ENCODE measurements at regions not wholly inside any gene's neighbourhood (a gene's known extent, or its start where the extent isn't known, plus 50 kb on each side); places are given as distances from the start of the nearest gene placed in this dataset.

DNA sequence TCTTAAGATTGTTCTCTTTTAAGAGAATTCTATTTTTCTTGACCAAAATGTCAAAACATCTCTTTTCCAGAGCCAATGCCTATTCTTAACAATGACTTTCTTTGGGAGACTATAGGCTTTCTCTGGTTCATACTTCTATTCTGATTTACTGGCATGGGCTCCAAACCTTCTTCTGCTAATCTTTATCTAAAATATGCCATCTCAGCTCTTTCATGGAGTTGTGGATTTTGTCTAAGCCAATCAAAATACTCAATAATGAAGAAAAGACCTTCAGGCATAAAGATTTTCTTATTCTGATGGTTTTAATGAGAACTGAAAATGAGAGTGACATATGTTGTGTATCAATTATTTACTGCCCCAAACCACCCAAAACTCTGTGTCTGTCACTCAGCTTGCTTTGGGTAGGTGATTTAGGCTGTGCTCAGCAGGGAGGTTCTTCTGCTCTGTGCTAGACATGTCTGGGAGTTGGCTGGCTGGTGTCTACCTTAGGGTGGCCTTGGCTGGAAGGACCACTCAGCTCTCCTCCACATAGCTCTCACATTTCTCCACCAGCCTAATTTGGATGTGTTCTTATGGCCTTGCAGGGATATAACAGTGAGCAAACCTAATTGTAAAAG is 270.8 kb downstream of the PRDM2 start:
- DNase-seq, result no peak

GRCh38 chr1:13976485-13976884 is 276.5 kb downstream of the PRDM2 start:
- no peak for DNase-seq

GRCh38 chr1:13981142-13981541 is 281.2 kb downstream of the PRDM2 start:
- no peak for DNase-seq

- DNase-seq, result no peak
Observed at GRCh38 chr1:13983393-13983792, 283.4 kb downstream of the PRDM2 start.

DNA sequence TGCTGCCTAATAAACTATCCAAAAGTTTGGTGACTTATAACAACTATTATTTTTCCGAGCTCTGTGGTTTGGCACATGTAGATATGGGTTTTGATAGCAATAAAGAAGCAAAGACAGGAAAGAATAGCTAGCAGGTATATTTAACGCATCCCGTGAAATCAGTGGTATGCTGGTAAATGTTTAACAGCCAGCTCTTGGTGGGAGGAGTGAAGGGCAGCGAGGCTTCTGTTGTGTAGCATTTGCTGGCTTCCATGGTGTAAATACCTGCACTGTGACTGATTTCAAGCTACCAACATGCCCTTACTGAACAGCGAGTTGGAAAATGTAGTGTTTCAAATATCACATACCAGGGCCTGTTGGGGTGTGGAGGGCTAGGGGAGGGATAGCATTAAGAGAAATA is 291.0 kb downstream of the PRDM2 start:
- DNase-seq, result peak; percentile 4

GRCh38 chr1:13992489-13993285 is 292.7 kb downstream of the PRDM2 start:
- DNase-seq, result no peak

DNA sequence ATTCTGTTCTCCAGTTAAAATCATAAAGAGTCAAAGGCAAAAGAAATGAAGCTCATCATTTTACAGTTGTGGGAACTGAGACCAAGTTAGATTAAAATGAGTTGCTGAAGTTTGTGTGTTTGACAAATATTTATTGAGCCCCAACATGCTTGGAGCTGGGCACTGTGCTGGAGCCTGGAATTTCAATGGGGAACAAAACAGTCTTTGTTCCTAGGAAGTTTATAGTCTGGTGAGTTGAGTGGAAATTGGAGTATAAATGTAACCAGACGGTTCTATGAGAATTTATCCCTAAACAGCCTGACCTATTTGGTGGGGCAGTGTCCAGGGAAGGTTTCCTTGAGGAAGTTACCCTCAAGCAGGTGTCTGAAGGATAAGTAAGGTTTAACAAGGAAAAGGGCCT is 294.4 kb downstream of the PRDM2 start:
- no peak for DNase-seq

- DNase-seq, result no peak
Observed at GRCh38 chr1:13996334-13996733, 296.3 kb downstream of the PRDM2 start.

DNA sequence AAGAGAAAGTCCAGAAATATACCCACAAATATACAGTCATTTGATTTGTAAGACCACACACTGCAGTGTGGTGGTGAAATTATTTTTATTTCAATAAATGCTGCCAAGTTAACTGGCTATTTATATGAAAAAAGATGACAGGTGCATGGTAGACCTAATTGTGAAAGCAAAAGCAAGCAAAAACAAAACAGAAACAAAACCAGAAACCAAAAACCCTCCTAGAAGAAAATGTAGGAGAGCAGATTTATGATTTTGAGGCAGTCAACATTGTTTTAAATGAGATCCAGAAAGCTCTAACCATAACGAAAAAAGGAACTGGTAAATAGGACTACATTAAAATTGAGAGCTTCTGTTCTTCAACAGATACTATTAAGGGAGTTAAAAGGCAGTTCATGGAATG is 303.6 kb downstream of the PRDM2 start:
- no peak for DNase-seq

GRCh38 chr1:14009582-14009981 is 309.6 kb downstream of the PRDM2 start:
- DNase-seq, result no peak

DNA sequence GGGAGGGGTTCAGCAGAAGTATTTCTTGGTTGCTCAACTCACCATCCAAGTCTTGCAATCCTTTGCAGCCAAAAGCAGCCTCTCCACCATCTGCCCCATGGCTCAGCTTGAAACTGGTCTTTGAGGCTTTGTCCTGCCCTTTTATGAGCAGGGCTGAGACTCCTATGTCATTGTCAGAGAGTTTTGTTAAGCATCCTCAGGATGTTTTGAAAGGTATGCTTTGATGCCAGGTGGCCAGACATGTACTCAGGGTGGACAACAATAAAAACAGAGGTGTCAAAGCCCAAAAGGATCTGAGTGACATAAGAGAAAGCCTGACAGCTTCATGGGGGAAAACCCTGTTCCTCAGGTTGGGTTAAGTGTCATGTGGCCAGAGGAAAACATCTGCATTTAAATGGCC is 310.5 kb downstream of the PRDM2 start:
- no peak for DNase-seq

DNA sequence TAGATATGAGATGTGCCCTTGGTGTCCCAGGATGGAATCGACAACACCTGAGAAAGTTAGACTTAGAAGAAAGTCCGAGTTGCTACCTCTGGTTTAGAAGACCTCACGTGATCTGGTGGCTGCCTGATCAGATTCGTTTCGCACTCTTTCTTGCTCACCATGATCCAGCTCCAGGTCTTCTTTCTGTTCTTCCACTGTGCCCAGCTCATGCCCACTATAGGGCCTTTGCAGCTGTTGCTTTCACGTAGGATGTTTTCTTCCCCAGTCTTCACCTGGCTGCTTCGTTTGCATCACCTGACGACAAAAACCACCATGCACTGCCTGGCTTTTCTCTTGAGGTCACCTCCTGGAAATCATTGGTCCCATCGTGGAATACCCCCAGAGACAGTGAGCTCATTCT is 311.1 kb downstream of the PRDM2 start:
- DNase-seq, result no peak

GRCh38 chr1:14011888-14012287 is 311.9 kb downstream of the PRDM2 start:
- no peak for DNase-seq

- no peak for DNase-seq
Observed at GRCh38 chr1:14014929-14015328, 314.9 kb downstream of the PRDM2 start.

DNA sequence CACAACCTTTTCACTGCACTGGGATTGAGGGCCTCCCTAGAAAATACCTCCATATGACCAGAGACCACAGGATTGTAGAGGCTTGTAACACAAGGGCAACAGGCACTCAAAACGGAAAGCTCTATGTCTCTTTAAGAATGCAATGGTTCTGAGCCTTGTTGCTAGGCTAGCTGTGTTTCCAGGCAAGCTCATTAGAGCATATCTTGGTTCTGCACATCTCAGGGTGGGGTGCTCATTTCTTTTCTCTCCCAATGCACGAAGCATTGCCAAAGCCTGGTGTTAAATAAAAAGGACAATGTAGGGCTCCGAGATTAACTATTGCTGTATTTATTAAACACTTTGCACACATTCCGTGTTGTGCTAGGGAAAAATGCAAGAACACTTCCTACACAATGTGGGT is 315.9 kb downstream of the PRDM2 start:
- DNase-seq, result no peak

GRCh38 chr1:14017531-14017961 is 317.6 kb downstream of the PRDM2 start:
- DNase-seq, result peak; percentile 29

GRCh38 chr1:14019461-14019860 is 319.5 kb downstream of the PRDM2 start:
- no peak for DNase-seq

GRCh38 chr1:14020006-14020405 is 320.0 kb downstream of the PRDM2 start:
- no peak for DNase-seq

DNA sequence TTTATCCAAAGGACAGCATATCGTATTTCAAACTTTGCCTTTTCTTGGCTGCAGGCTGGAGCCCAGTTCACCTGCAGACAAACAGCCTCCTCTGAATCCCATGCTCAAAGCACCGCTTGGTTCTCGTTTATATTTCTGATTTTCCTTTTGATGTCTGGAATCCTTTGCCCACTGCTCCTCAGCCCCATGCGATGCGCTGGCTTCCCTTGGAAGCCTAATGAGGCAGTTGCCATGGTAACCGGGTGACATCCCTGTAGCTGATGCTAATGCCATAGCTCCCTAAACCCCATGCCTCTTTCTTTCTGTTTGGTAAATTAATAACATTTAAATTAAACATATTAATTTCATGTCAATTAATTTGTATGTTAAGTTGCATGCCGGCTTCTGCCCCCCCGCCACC is 327.1 kb downstream of the PRDM2 start:
- DNase-seq, result no peak

GRCh38 chr1:14031461-14031860 is 331.5 kb downstream of the PRDM2 start:
- DNase-seq, result no peak

DNA sequence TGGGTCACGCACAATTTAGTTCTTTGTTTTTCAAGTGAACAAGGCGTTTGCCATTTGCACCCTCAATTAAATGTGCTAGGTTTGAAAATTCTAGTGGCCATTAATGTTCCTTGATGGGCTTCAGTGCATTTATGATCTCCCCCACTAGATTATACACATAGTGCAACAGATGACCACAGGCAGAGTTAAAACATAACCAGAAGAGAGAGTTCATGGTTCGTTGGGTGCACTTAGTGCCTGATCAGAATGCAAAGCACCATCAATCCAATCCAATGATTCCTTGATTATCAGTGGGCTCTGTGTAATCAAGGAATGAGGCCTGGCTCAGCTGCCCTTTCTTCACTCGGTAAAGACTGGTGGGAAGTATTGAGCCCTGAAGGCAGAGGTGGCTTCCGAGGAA is 334.5 kb downstream of the PRDM2 start:
- no peak for DNase-seq

DNA sequence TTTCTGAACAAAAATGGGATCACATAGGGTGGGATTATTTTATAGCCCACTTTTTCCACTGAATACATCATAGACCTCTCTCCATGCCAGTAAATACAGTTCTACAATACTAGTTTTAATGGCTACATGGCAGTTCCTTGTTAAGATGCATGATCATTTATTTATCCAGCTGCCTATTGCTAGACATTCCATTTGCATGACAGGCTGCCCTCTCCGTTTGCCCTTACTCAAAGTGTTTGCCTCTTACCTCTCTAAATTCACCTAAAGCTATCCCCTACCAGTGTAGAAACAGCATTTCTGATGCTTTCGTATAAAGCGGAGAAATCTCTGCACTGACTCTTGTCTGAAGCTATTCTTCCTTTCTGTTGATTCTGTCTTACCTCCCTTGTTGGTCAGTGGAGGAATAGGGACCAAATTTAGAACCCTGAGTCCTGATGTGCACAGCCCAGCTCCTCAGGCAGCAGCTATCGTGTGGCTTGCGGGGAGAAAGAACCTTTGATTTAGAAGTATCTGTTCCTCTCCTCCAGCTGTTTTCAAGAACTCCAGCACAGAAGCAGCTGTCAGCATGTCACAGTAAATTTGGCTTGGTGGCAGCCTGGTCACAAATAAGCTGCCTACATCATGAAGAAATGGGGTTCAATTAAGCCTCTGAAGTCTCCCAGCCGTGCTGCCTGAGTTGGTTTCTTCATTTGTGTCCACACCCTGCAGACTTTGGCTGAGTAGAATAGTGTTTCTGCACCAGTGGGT is 337.3 kb downstream of the PRDM2 start:
- no peak for DNase-seq
